ENCODE measurements at regions not wholly inside any gene's neighbourhood (a gene's known extent, or its start where the extent isn't known, plus 50 kb on each side); places are given as distances from the start of the nearest gene placed in this dataset.

- Histone ChIP-seq H2AFZ (ENCODE audit: low read length) (no peak overlapping the region), H3K9ac (ENCODE audit: low read depth, low read length, poor library complexity, severe bottlenecking) (no peak overlapping the region), H3K4me2 (ENCODE audit: low read depth, low read length, poor library complexity, severe bottlenecking) (no peak overlapping the region), H4K20me1 (ENCODE audit: insufficient read depth, low read length, poor library complexity, severe bottlenecking) (no peaks in the 10 kb centered on the region), H3K9me3 (ENCODE audit: insufficient read depth, low read depth, low read length) (0 out of 2 replicates have a peak, but pooled peaks cover 5% of the 10 kb centered on the region), H3K9me2 (replicated peaks; ENCODE audit: low read depth, low read length) (no peaks in the 10 kb centered on the region), H3K4me3 (ENCODE audit: low read length, poor library complexity, severe bottlenecking) (no peak overlapping the region), H3F3A (ENCODE audit: low read depth) (no peaks in the 10 kb centered on the region), H3K79me2 (ENCODE audit: insufficient read depth, low read length) (no peaks in the 10 kb centered on the region), H3K4me1 (ENCODE audit: insufficient read depth, low read length, poor library complexity, severe bottlenecking) (no peaks in the 10 kb centered on the region), H3K36me3 (ENCODE audit: insufficient read depth, low read length) (no peaks in the 10 kb centered on the region), H3K27me3 (ENCODE audit: insufficient read depth, low read length, poor library complexity, severe bottlenecking) (no peaks in the 10 kb centered on the region)
- TF ChIP-seq EZH2phosphoT487 (IDR thresholded peaks at IDR 0.05; ENCODE audit: borderline replicate concordance) (no peak), CTCF (conservative IDR thresholded peaks at IDR 0.05; ENCODE audit: low read length) (no peak)
Measured at GRCh38 chr21:28334407-28334806, 658.3 kb downstream of the LTN1 start.

GRCh38 chr21:28333578-28334075 lies 659.0 kb downstream of the LTN1 start:
- Histone ChIP-seq H2AFZ (ENCODE audit: low read length) (no peak overlapping the region), H4K20me1 (ENCODE audit: insufficient read depth, low read length, poor library complexity, severe bottlenecking) (no peaks in the 10 kb centered on the region), H3K36me3 (ENCODE audit: insufficient read depth, low read length) (no peaks in the 10 kb centered on the region), H3K9me2 (replicated peaks; ENCODE audit: low read depth, low read length) (no peaks in the 10 kb centered on the region), H3K27me3 (ENCODE audit: insufficient read depth, low read length, poor library complexity, severe bottlenecking) (no peaks in the 10 kb centered on the region), H3K4me2 (ENCODE audit: low read depth, low read length, poor library complexity, severe bottlenecking) (no peak overlapping the region), H3K4me1 (ENCODE audit: insufficient read depth, low read length, poor library complexity, severe bottlenecking) (no peaks in the 10 kb centered on the region), H3F3A (ENCODE audit: low read depth) (no peaks in the 10 kb centered on the region), H3K4me3 (ENCODE audit: low read length, poor library complexity, severe bottlenecking) (no peak overlapping the region), H3K9ac (ENCODE audit: low read depth, low read length, poor library complexity, severe bottlenecking) (no peak overlapping the region), H3K9me3 (ENCODE audit: insufficient read depth, low read depth, low read length) (0 out of 2 replicates have a peak, but pooled peaks cover 5% of the 10 kb centered on the region), H3K79me2 (ENCODE audit: insufficient read depth, low read length) (no peaks in the 10 kb centered on the region)
- TF ChIP-seq CTCF (conservative IDR thresholded peaks at IDR 0.05; ENCODE audit: low read length) (no peak), EZH2phosphoT487 (IDR thresholded peaks at IDR 0.05; ENCODE audit: borderline replicate concordance) (no peak)

GRCh38 chr21:28332796-28333195 lies 659.9 kb downstream of the LTN1 start:
- TF ChIP-seq CTCF (conservative IDR thresholded peaks at IDR 0.05; ENCODE audit: low read length) (no peak), EZH2phosphoT487 (IDR thresholded peaks at IDR 0.05; ENCODE audit: borderline replicate concordance) (no peak)
- H2AFZ ChIP-seq (ENCODE audit: low read length), result no peak overlapping the region
- H3K9ac ChIP-seq (ENCODE audit: low read depth, low read length, poor library complexity, severe bottlenecking), result no peak overlapping the region
- H3K79me2 ChIP-seq (ENCODE audit: insufficient read depth, low read length), result no peaks in the 10 kb centered on the region
- no peak overlapping the region for H3K4me2 ChIP-seq (ENCODE audit: low read depth, low read length, poor library complexity, severe bottlenecking)
- no peaks in the 10 kb centered on the region for H3K4me1 ChIP-seq (ENCODE audit: insufficient read depth, low read length, poor library complexity, severe bottlenecking)
- no peaks in the 10 kb centered on the region for H3K9me2 ChIP-seq (replicated peaks; ENCODE audit: low read depth, low read length)
- no peaks in the 10 kb centered on the region for H3F3A ChIP-seq (ENCODE audit: low read depth)
- H4K20me1 ChIP-seq (ENCODE audit: insufficient read depth, low read length, poor library complexity, severe bottlenecking), result no peaks in the 10 kb centered on the region
- H3K36me3 ChIP-seq (ENCODE audit: insufficient read depth, low read length), result no peaks in the 10 kb centered on the region
- no peaks in the 10 kb centered on the region for H3K27me3 ChIP-seq (ENCODE audit: insufficient read depth, low read length, poor library complexity, severe bottlenecking)
- no peak overlapping the region for H3K4me3 ChIP-seq (ENCODE audit: low read length, poor library complexity, severe bottlenecking)
- H3K9me3 ChIP-seq (ENCODE audit: insufficient read depth, low read depth, low read length), result 0 out of 2 replicates have a peak, but pooled peaks cover 5% of the 10 kb centered on the region

All from Loucy (cell line).